HCT116 (cell line): ENCODE measurements at regions not wholly inside any gene's neighbourhood (a gene's known extent, or its start where the extent isn't known, plus 50 kb on each side); places are given as distances from the start of the nearest gene placed in this dataset.
"Not testable (repeated sequence)": the region's sequence is repeated elsewhere in the genome, so short reads cannot be mapped to it uniquely, and the experiment has no call there.

Experiments used
- ATAC-seq: fragments of 200-7000 bp; cut with Tn5 transposase; 2 replicates; pipeline ENCODE4 v1.9.1; 2020; ENCODE audit warnings: mild to moderate bottlenecking, moderate library complexity
- BruUV-seq: library from RNA; stranded (reverse); fragments of 400-500 nt; replicated peaks from 2 replicates; lab custom pipeline; 2021; lab: Mats Ljungman, UMichigan
- CTCF ChIA-PET: fragments of 300-600 bp; sonication (Branson Sonifier 250); formaldehyde crosslinking; loops from one replicate; lab custom pipeline; 2021; ENCODE audit warnings: antibody characterized with exemption; lab: Charles Lee
- POLR2A ChIA-PET: fragments of 300-600, 350-600 bp; sonication (Branson Sonifier 250); formaldehyde crosslinking; loops from one replicate; lab custom pipeline; 2021; ENCODE audit warnings: antibody characterized with exemption; lab: Charles Lee
- RAD21 ChIA-PET, 2 experiments: fragments of 300-600 bp; sonication (Branson Sonifier 250); formaldehyde crosslinking; loops; one replicate each; lab custom pipeline; 2023; ENCODE audit warnings: low total read pairs in 2 of 2; ENCODE audit not compliant: uncharacterized antibody in 2 of 2, unreplicated experiment in 2 of 2, low non-redundant PET in 1 of 2; lab: Charles Lee
- DNase-seq: peaks from one replicate; pipeline ENCODE4 v3.0.0-alpha.2; 2010; ENCODE audit warnings: low read depth, low spot score
- H2AFZ ChIP-seq: fragments of 200-600 bp; shearing (Covaris generic), sonication (generic); 2 replicates; pipeline ENCODE4 v1.6.1; 2017; ENCODE audit warnings: low read depth, mixed run types, mixed read lengths, antibody characterized with exemption, low read length; ENCODE audit not compliant: poor library complexity, severe bottlenecking
- H3K27ac ChIP-seq: 2 replicates; pipeline ENCODE4 v1.5.1; 2012; ENCODE audit warnings: low read depth, low read length
- H3K27me3 ChIP-seq: fragments of 200-600 bp; sonication (generic); 2 replicates; pipeline ENCODE4 v1.6.1; 2016; ENCODE audit warnings: mixed run types, low read length, mixed read lengths; ENCODE audit not compliant: insufficient read depth
- H3K36me3 ChIP-seq, 2 experiments: fragments of 200-500 bp in 1 of 2; fragments of 200-600 bp in 1 of 2; sonication (Bioruptor generic) in 1 of 2; sonication (generic) in 1 of 2; 2 replicates each; pipeline versions ENCODE4 v1.5.1 to v1.6.1; 2014 to 2016; ENCODE audit warnings: low read length in 2 of 2, inconsistent platforms in 1 of 2, mixed read lengths in 1 of 2, mixed run types in 1 of 2; ENCODE audit not compliant: insufficient read depth in 2 of 2, control insufficient read depth in 1 of 2
- H3K4me1 ChIP-seq, 2 experiments: fragments of 200-600 bp in 1 of 2; sonication (generic) in 1 of 2; 2 replicates each; pipeline versions ENCODE4 v1.5.1 to v1.6.1; 2012 to 2017; ENCODE audit warnings: low read length in 2 of 2, inconsistent platforms in 1 of 2, mild to moderate bottlenecking in 1 of 2, mixed read lengths in 1 of 2, mixed run types in 1 of 2, moderate library complexity in 1 of 2; ENCODE audit not compliant: insufficient read depth in 2 of 2, control insufficient read depth in 1 of 2
- H3K4me2 ChIP-seq: fragments of 200-600 bp; sonication (generic); 2 replicates; pipeline ENCODE4 v1.6.1; 2017; ENCODE audit warnings: mixed run types, low read length, mixed read lengths
- H3K4me3 ChIP-seq, 2 experiments: fragments of 200-600 bp in 1 of 2; sonication (generic) in 1 of 2; replicated peaks in 1 of 2; 2 replicates each; pipeline ENCODE4 v1.5.1; 2011 to 2016; ENCODE audit warnings: low read length in 2 of 2, control low read depth in 1 of 2, low read depth in 1 of 2, mild to moderate bottlenecking in 1 of 2, mixed read lengths in 1 of 2, mixed run types in 1 of 2
- H3K79me2 ChIP-seq: fragments of 200-600 bp; sonication (generic); 2 replicates; pipeline ENCODE4 v1.6.1; 2017; ENCODE audit warnings: mild to moderate bottlenecking, mixed run types, low read length, moderate library complexity, mixed read lengths; ENCODE audit not compliant: insufficient read depth
- H3K9ac ChIP-seq: fragments of 200-600 bp; sonication (generic); 2 replicates; pipeline ENCODE4 v1.6.1; 2016; ENCODE audit warnings: low read length, mixed read lengths
- H3K9me2 ChIP-seq: fragments of 200-600 bp; sonication (generic), shearing (Covaris generic); 2 replicates; pipeline ENCODE4 v1.6.1; 2017; ENCODE audit warnings: mixed run types, mild to moderate bottlenecking, moderate library complexity; ENCODE audit not compliant: insufficient read depth
- H3K9me3 ChIP-seq, 2 experiments: fragments of 200-500 bp in 1 of 2; fragments of 200-600 bp in 1 of 2; sonication (Bioruptor generic) in 1 of 2; sonication (generic) in 1 of 2; 2 replicates each; pipeline ENCODE4 v1.6.1; 2014 to 2017; ENCODE audit warnings: low read length in 2 of 2, mixed read lengths in 2 of 2, inconsistent platforms in 1 of 2, low read depth in 1 of 2, mild to moderate bottlenecking in 1 of 2, mixed run types in 1 of 2, moderate library complexity in 1 of 2; ENCODE audit not compliant: control insufficient read depth in 1 of 2, insufficient read depth in 1 of 2
- H4K20me1 ChIP-seq: fragments of 200-600 bp; sonication (generic), shearing (Covaris generic); 2 replicates; pipeline ENCODE4 v1.6.1; 2017; ENCODE audit warnings: mixed run types, mild to moderate bottlenecking, moderate library complexity; ENCODE audit not compliant: insufficient read depth
- CEBPB ChIP-seq: IDR thresholded peaks from 2 replicates; pipeline ENCODE4 v1.6.1; 2012; ENCODE audit warnings: low read depth
- EGR1 ChIP-seq: IDR thresholded peaks from 2 replicates; pipeline ENCODE4 v1.6.1; 2012; ENCODE audit warnings: low read depth
- SP1 ChIP-seq: IDR thresholded peaks from 2 replicates; pipeline ENCODE4 v1.6.1; 2012; ENCODE audit warnings: low read depth
- YY1 ChIP-seq: IDR thresholded peaks from 2 replicates; pipeline ENCODE4 v1.6.1; 2011; ENCODE audit warnings: low read length, low read depth, moderate library complexity, mild to moderate bottlenecking; ENCODE audit not compliant: insufficient replicate concordance; ENCODE audit errors: extremely low read depth
- intact Hi-C: fragments of 100-400 bp; cut with micrococcal nuclease; formaldehyde crosslinking; loops from 2 replicates; pipeline ENCODE4 v1.10.0; 2022
- TF ChIP-seq, protein P1 (sequence below), 3 experiments: fragments of 200-600 bp in 1 of 3; sonication (generic) in 1 of 3; IDR thresholded peaks in 2 of 3; conservative IDR thresholded peaks in 1 of 3; 2 replicates each; pipeline ENCODE4 v1.5.1; 2012 to 2017; ENCODE audit warnings: low read depth in 2 of 3, low read length in 2 of 3, antibody characterized with exemption in 1 of 3, borderline replicate concordance in 1 of 3, control low read depth in 1 of 3, mild to moderate bottlenecking in 1 of 3, mixed read lengths in 1 of 3, mixed run types in 1 of 3, moderate library complexity in 1 of 3; ENCODE audit not compliant: insufficient read depth in 1 of 3

DNA sequence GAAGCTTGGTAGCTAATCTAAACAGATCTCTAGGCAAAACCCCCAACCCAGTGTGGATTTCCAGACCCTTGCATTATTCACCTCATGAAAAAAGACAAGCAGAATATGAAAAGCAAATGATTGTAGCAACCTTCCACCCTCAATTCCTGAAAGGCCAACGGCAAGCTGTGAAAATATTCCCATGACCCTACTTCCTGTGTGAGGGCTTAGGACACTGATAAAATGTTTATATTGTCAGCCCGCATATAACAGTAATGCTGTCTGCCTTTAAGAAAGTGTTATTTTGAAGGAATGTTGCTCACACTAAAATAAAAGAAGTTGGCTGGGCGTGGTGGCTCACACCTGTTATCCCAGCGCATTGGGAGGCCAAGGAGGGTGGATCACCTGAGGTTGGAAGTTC, 233.5 kb upstream of the NRIP1 start:
- RAD21 ChIA-PET, result no interaction called here
- Histone ChIP-seq H3K36me3 (no peaks in the 10 kb centered on the region), H3K79me2 (no peaks in the 10 kb centered on the region), H3K27me3 (no peaks in the 10 kb centered on the region), H3K4me1 (peaks cover 3 to 6% of the 10 kb centered on the region in 2 experiments), H3K4me2 (no peak overlapping the region), H3K4me3 (no peak overlapping the region), H3K9ac (no peak overlapping the region)
- intact Hi-C loops, result loop anchor here (10.0 kb wide), 1 partner anchor 74 kb away; no protein-coding TSS in a partner anchor
- TF ChIP-seq CEBPB (no peak), EGR1 (no peak), SP1 (no peak), YY1 (no peak)
- TF ChIP-seq, protein P1, sequence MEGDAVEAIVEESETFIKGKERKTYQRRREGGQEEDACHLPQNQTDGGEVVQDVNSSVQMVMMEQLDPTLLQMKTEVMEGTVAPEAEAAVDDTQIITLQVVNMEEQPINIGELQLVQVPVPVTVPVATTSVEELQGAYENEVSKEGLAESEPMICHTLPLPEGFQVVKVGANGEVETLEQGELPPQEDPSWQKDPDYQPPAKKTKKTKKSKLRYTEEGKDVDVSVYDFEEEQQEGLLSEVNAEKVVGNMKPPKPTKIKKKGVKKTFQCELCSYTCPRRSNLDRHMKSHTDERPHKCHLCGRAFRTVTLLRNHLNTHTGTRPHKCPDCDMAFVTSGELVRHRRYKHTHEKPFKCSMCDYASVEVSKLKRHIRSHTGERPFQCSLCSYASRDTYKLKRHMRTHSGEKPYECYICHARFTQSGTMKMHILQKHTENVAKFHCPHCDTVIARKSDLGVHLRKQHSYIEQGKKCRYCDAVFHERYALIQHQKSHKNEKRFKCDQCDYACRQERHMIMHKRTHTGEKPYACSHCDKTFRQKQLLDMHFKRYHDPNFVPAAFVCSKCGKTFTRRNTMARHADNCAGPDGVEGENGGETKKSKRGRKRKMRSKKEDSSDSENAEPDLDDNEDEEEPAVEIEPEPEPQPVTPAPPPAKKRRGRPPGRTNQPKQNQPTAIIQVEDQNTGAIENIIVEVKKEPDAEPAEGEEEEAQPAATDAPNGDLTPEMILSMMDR (IDR thresholded peaks at IDR 0.05 in 2 of 3, conservative IDR thresholded peaks at IDR 0.05 in 1 of 3; ENCODE audit: borderline replicate concordance in 1 of 3, insufficient read depth in 1 of 3, low read depth in 2 of 3, low read length in 2 of 3), result no peak
- TF ChIP-seq, all 23 proteins: peak for 0
- ATAC-seq (no peak), DNase-seq (no peak)
- Histone ChIP-seq H3K9me3 (peaks cover 0 to 3% of the 10 kb centered on the region in 2 experiments; a peak in 2 of 4 replicates), H3K27ac (no peak overlapping the region), H2AFZ (no peak overlapping the region), H3K9me2 (no peaks in the 10 kb centered on the region), H4K20me1 (no peaks in the 10 kb centered on the region)
- CTCF ChIA-PET, result no interaction called here
- BruUV-seq, result no TSS peak
- POLR2A ChIA-PET, result no interaction called here

DNA sequence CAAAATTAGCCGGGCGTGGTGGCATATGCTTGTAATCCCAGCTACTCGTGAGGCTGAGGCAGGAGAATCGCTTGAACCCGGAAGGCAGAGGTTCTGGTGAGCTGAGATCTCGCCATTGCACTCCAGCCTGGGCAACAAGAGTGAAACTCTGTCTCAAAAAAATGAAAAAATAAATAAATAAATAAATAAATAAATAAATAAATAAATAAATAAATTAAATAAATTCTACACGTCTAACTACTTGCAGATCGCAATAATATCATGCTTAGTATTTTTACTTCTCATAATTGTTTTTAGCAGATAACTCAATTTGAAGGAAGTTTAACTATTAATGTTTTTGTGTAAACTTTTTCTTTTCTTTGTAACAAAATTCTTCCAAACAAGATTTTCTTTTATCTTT, 234.0 kb upstream of the NRIP1 start:
- BruUV-seq, H4K20me1 ChIP-seq, CTCF ChIA-PET, H3K79me2 ChIP-seq, H3K9me3 ChIP-seq, ATAC-seq, H3K9me2 ChIP-seq, RAD21 ChIA-PET, H2AFZ ChIP-seq, DNase-seq, H3K4me1 ChIP-seq, POLR2A ChIA-PET, H3K27me3 ChIP-seq, H3K4me2 ChIP-seq, H3K9ac ChIP-seq, H3K27ac ChIP-seq, H3K4me3 ChIP-seq, H3K36me3 ChIP-seq: not testable (repeated sequence)
- intact Hi-C loops, result loop anchor here (10.0 kb wide), 1 partner anchor 74 kb away; no protein-coding TSS in a partner anchor
